SW 1271 (cell line): ENCODE measurements at regions not wholly inside any gene's neighbourhood (a gene's known extent, or its start where the extent isn't known, plus 50 kb on each side); places are given as distances from the start of the nearest gene placed in this dataset.
"Not testable (repeated sequence)": the region's sequence is repeated elsewhere in the genome, so short reads cannot be mapped to it uniquely, and the experiment has no call there.

Source experiments
- DNase-seq, 2 experiments: peaks; one replicate each; lab custom pipeline; 2025; lab: John Stamatoyannopoulos, UW

DNA sequence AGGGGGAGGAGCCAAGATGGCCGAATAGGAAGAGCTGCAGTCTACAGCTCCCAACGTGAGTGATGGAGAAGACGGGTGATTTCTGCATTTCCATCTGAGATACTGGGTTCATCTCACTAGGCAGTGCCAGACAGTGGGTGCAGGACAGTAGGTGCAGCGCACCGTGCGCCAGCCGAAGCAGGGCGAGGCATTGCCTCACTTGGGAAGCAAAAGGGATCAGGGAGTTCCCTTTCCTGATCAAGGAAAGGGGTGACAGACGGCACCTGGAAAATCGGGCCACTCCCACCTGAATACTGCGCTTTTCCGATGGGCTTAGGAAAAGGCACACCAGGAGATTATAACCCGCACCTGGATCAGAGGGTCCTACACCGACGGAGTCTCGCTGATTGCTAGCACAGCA, 121.1 kb upstream of the SESTD1 start:
- not testable (repeated sequence) for DNase-seq

DNA sequence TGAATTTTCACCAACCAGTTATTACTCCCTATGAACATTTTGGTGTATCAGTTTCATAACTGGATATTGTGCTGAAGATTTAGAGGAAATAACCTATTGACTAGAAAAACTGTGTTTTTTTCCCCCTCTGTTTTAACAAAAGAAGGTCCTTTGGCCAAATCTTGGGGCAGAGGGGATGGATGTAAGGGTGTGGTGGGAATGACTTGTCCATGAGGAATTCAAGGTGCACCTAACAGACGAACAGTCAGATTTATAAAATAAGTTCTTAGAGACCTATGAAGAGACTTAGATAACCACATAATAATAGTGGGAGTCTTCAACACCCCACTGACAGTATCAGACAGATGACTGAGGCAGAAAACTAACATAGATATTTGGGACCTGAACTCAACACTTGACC, 119.3 kb upstream of the SESTD1 start:
- DNase-seq: no peak

DNA sequence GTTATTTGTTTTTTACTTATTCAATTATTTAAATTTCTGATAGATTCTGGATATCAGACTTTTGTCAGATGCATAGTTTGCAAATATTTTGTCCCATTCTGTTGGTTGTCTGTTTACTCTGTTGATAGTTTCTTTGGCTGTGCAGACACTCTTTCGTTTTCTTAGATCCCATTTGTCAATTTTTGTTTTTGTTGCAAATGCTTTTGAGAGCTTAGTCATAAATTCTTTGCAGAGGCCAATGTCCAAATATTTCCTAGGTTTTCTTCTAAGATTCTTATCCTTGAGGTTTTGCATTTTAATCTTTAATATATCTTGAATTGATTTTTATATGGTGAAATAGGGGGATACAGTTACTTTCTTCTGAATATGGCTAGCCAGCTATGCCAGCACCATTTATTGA, 112.7 kb upstream of the SESTD1 start:
- DNase-seq: no peak

DNA sequence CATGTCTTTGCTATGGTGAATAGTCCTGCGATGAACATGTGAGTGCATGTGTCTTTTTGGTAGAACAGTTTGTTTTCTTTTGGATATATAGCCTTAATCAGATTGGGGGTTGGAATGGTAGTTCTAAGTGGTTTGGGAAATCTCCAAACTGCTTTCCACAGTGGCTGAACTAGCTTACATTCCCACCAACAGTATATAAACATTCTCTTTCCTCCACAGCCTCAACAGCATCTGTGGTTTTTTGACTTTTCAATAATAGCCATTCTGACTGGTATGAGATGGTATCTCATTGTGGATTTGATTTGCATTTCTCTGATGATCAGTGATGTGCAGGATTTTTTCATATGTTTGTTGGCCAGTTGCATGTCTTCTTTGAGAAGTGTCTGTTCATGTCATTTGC, 112.2 kb upstream of the SESTD1 start:
- no peak for DNase-seq

DNA sequence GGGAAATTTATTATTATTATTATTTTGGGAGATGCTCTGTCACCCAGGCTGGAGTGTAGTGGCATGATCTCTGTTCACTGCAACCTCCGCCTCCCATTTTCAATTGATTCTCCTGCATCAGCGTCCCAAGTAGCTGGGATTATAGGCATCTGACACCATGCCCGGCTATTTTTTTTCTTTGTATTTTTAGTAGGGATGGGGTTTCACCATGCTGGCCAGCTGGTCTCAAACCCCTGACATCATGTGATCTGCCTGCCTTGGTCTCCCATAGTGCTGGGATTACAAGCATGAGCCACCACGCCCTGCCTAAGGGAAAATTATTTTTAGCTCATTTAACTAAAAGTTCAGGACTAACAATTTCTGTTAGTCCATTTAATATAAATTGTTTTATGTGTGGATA, 109.2 kb upstream of the SESTD1 start:
- DNase-seq: no peak

DNA sequence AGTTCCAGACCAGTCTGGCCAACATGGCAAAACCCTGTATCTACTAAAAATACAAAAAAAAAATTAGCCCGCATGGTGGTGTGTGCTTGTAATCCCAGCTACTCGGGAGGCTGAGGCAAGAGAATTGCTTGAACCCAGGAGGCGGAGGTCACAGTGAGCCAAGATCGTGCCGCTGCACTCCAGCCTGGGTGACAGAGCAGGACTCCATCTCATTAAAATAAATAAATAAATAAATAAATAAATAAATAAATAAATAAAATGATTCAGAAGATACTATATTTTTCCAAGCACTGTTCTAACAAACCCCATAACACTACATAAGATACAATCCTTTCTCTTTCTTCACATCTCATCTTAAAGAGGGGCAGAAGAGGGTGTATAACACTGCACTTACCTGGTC, 100.9 kb upstream of the SESTD1 start:
- not testable (repeated sequence) for DNase-seq

DNA sequence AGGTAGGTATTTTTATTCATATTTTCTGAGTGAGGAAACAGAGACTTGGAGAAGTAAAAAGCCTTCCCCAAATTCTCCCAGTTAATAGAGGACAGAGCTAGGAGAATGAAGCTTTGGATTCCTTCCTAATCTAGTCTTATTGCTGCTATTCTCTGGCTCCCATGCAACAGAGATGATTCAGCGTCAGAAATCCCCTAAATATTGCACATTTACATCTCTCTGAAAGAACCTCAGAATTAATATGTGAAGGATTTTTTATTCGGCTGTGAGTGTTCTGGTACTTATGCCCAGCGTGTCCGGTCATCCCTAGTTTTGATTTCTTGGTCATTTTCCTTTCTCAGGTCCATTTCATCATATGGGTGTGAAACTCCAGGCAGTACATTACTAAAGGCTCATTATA, 91.2 kb upstream of the SESTD1 start:
- DNase-seq: no peak

DNA sequence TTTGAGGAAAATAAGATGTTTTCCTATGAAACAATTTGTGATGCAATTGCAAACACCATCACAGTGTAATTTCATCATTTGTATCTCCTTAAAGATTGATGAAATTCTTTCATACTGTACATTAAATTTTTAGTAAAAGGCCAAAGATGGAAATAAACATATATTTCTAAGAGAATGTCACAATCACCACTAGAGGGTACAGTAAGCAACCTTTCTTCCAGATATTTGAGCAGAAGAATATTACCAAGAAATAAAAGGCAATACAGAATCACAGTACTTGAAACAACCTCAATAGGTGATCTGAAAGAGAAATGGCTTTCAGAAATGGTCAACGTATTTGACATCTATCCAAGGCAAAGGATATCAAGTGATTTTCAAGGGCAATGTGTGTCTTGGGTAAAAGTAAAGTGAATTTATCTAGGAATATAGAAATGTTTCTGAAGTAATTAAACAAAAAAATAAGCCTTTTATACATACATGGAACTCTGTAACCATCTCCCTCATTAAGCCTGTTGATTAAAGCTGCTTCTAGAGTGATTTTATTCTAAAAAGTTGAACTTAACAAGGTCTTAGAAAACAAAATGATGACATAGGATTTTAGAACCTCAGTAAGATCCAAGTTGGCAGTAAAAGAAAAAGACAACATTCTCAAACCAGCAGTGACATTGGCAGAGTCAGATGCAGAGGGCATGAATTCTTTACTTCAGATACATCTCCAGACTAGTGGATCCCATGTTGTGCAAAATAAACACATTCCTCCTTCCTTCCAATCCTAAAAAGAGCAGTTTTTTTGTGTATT, 90.3 kb upstream of the SESTD1 start:
- DNase-seq: peak in 1 of 2 experiments; percentile 21

DNA sequence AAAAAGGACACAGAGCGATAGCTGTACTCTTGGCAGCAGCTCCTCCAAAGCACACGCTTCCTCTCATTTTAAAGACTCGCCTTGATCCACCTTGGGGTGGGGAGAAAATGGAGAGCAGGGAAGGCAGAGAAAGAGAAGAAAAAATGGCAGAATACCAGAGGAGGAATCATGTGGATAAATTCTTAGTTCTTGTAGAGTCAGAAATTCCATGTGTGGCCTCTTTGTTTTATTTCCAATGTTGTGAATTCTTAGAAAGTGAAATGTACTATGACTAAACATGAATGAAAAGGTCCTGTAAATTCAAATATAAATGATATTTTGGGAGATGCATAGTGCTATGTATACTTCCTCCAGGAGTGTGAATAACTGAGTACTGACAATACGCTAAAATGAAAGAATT, 89.7 kb upstream of the SESTD1 start:
- no peak for DNase-seq

DNA sequence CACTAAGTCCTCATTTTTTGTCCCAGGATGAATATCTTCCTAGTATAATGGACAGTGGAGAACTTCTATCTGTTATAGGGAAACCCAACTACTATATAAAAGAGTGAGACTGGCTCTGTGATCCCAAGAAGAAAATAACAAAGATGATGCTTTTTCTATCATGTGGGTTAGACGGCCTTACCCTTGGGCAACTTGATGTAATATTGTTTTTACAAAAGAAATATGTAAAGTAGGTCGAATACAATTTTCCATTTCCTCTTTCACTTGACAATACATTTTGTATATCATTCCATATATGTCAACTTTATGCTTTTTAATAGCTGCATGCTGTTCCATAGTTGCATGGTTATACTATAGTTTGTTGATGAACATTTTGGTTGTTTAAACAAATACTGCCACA, 87.5 kb upstream of the SESTD1 start:
- DNase-seq: no peak

DNA sequence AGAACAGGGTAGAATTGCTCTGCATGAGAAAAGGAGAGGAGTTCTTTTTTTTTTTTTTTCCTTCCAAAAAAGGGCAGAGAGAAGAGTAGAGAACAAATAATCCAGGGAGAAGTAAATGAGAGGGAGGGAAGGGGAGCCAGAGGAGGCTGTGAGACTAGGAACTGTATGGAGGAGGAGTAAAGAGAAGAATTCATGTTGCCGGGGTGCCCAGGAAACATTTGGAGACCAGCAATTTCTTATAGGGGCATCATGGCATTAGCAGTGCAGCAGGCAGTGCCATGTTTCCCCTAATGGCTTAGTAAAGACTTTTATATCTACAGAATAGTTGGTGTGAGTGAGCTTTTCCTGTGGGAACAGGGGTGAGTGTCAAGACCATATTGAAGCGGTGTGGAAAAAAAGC, 86.4 kb upstream of the SESTD1 start:
- DNase-seq: no peak

DNA sequence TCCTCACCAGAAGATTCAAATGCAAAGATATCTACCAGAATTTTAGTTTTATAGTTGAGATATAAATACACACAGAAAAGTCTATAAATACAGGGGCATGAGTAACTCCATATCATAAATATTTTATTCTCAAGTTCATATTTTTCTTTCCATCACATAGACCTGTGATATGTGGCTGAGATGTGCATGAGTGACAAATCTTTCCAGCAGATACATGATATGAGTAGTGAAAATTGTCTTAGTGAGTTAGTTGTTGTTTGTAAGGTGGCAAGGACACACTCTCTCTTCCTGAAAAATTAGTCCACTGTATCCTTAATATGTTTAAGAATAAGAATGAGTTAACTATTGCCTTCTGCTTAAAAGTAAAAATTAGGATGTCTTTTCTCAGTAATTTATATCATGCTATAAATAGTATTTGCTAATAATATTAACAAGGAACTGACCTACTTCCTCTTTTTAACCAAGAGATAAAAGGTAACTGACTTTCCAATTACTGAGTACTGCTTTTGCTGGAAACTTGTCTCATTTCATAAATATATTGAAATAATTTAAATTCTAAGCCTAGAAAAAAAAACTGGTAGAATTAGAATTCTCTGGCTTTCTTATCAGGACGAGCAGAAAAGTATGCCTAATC, 85.2 kb upstream of the SESTD1 start:
- no peak for DNase-seq

DNA sequence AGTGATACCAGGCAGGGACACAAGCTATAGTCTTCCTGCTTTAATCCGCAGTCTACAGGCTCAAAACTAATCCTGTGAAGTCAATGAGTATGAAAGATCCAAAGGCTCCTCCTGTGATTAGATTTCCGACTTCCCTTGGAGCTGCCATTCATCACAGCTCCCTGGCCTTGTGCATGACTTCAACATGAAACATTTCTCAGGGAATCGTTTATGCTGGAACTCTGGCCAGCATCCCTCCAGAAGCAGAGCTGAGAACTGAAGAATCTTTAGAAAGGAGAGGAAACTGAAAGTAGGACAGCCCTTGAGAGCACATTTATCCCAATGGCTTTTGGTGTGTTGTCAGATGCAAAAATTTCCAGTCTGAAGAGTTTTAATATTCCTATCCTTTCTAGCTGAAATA, 84.3 kb upstream of the SESTD1 start:
- no peak for DNase-seq

DNA sequence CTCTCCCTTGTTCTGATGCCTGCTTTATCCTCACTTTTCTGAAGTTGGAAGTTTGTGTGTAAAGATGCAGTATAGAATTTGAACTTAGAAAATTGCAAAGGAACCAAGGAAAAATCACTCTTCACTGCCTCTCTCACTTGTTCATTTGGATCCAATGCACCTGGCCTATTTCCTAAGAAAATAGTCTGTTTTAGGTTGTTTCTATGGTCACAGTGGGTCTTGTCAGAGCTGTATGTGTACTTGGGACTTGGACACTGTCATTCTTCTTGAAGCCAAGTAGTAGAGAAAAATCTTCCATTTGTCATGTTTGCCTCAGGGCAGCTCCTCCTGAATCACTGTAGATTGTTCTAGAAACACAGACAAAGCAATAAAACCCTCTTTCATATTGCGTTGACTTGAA, 80.3 kb upstream of the SESTD1 start:
- no peak for DNase-seq

DNA sequence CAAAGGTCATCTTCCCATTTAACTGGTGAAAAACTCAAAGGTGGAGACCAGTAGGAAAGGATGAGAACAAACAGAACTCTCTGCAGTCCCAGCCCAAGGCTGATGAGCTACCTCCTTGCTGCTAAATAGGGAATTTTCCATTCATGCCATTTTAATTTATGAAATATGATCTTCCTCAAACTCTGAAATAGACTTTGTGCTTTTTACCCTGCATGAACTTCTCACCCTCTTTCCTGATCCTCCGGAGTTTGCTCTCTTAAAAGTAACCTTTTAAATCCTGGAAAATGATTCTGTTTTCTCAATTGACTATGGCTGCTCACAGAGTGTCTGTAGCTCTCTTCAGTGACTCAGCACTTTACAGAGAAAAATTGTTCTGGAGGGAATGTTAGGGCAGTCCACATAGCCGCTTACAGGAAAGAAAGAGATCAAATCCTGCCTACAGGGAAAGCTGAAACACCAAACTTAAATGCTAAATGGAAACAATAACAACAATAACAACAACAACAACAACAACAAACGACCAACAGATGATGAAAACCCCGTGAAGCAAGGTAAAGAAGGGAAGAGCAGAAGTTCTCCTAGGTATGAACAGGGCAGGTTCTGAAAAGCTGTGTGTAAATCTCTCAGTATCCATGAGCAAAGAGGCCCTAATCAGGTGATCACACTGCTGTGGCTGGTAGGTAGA, 79.8 kb upstream of the SESTD1 start:
- no peak for DNase-seq

DNA sequence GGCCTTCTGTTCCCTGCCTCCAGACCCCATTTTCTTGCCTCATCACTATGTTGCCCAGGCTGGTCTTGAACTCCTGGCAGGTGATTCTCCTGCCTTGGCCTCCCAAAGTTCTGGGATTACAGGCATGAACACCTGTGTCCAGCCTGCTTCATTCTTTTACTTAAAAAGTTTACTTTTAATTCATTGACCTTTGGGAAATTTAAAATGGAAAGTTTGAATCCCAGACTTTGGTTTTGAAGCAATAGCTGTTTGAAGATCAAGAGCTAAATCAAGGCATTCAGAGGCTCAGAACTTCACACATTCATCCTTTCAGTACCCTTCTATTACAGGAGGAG, 79.3 kb upstream of the SESTD1 start:
- no peak for DNase-seq

DNA sequence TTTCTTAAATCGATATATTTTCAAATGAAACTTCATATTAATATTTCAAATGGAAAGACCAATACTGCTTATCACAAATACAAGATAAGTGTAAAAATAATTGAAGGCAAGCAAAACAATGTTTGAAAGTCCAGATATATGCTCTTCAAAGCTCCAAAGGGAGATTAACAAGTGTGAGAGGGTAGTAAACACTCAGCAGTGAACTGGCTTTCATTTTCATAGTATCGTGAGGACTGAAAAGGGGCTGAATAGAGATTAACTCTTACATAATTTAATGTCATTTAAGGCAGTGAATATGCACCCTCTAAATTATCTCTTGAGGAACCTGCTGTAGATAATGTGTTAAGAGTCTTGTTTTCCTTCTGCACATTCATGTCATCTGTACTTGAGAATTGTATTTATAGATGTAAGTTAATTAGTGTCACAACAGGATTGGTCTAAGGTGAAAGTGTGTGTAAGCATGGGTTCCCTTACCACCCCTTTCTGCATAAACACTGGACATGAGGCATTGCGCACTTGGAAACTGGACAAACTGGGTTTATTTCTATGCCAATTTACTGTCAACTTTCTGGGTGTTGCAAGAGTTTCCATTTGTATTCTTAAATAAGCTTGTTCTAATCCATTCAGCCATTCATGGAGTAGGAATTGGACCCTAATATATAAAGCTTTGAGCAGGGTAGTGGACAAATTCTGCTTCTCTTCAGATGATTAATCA, 76.7 kb upstream of the SESTD1 start:
- DNase-seq: no peak

DNA sequence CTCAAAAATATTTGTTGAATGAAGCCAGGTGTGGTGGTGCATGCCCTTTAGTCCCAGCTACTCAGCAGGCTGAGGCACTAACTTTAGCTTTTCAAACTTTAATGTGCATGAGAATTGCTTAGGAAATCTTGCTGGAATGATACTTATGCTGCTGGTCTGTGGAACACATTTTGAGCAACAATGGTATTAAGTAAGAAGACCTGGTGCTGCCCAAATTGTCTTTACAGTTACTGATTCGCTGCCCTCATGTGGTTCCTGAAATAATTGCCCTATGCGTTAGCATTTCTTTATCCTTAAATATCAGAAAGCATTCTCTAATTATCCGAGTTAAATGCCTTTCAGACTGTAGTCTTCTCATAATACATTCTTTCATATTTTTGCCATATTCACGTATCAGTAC, 76.0 kb upstream of the SESTD1 start:
- DNase-seq: no peak

DNA sequence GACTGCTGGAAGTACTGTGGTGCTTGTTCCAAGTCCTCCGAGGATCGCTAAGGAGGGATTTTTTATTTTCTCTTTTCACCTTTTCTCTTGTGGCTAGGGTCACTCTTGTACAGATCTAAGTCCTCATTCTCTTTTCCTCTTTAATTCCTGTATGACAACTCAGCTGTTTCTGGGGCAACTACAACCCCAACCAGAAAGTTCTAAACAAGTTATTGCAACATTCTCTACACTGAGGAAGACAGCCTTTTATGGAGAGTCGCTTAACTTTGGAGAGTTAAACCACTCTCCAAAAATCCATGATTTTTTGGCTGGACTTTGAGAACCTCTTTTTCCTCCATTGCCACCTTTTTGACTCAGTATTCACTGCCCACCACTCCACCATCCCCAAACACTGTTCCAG, 74.0 kb upstream of the SESTD1 start:
- DNase-seq: no peak

DNA sequence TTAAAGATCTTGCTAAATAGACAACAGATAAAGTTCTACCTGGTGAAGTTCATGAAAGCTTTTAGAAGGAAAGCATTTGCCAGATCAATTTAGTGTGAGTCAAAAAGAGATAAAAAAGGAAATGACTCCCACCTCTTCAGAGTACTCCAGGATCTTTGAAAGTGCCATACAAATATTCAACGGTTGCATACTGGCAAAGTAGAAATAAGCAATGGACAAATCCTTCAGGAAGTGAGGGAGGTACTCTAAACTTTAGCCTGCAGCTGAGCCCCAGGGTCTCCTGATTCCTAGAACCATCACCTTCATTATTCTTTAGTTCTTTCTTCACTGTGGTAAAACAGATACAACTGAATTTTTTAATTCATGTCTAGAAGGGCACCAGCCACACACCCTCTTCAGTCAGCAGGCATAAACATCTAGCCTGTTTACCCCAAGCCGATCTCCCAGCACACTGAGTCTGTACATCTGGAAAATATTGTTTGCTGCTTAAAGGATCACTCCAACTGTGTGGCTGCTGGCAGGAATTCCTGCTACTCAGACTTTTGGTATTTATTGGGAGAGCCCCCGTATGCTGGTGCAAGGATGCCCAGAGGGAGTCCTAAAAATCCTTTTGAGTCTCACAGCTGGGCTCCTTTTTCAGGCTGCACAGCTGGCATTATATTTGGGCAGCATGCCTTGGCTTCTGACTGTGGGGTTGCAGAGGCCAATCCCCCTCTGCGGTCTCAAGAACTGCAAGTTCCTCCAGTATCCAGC, 72.3 kb upstream of the SESTD1 start:
- DNase-seq: no peak

DNA sequence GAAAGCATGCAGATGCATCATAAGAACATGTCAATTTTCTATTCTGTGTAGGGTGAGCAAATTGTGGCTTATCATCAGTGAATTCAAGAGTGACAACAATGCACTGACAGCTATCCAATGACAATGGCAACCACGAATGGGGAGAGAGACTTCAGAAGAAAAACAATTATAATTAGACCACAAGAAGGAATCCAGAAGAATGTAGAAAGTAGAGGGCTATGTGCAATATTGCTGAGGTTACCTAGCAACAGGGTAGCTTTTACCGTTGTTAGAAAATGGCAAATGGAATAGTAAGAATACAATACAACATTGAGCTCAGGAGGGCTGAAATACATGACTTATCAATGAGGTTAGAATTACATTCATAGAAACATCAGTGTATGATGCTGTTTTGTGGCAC, 71.1 kb upstream of the SESTD1 start:
- no peak for DNase-seq

DNA sequence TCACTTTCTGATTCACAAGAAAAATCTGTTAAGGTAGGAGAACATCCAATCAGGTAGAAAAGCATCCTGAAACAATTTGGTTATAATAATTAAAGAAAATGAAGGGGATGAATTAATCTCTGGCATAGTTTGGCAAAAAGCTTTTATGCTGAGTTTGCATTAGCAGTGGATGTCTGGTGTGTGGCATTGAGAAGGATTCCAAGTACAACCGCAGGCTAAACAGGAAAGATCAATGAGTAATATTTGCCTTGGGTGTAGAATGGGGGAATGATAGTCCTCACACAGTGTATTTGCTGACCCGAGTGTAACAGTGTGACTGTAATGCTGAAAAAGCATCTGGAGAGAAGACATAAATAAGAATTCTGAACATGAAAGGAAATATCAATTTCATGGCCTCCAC, 68.3 kb upstream of the SESTD1 start:
- DNase-seq: no peak
